Stimulated activated CD4-positive, alpha-beta T cell treated with anti-CD3 and anti-CD28 coated beads, TNF-alpha, amount 100 ng/mL, for 1 hour (primary cell): ENCODE measurements at regions not wholly inside any gene's neighbourhood (a gene's known extent, or its start where the extent isn't known, plus 50 kb on each side); places are given as distances from the start of the nearest gene placed in this dataset.
"Not testable (repeated sequence)": the region's sequence is repeated elsewhere in the genome, so short reads cannot be mapped to it uniquely, and the experiment has no call there.

Experiments
- DNase-seq, 3 donors: peaks; one replicate each; pipeline ENCODE4 v3.0.0-alpha.2; 2020; ENCODE audit warnings: low read depth in 3 of 3, low spot score in 1 of 3

- not testable (repeated sequence) for DNase-seq
Observed at GRCh38 chr20:29516847-29517246, 1740.6 kb upstream of the DEFB115 start.

- not testable (repeated sequence) for DNase-seq
Observed at GRCh38 chr20:29519610-29520241, 1737.7 kb upstream of the DEFB115 start.

GRCh38 chr20:29533566-29534177 lies 1723.8 kb upstream of the DEFB115 start:
- not testable (repeated sequence) for DNase-seq

- DNase-seq, result not testable (repeated sequence)
Observed at GRCh38 chr20:29566901-29567635, 1690.4 kb upstream of the DEFB115 start.

- DNase-seq, result not testable (repeated sequence)
Observed at GRCh38 chr20:29567671-29568070, 1689.8 kb upstream of the DEFB115 start.

- DNase-seq, result not testable (repeated sequence)
Observed at GRCh38 chr20:29570126-29570525, 1687.3 kb upstream of the DEFB115 start.

- not testable (repeated sequence) for DNase-seq
Observed at GRCh38 chr20:29589530-29589929, 1667.9 kb upstream of the DEFB115 start.

- DNase-seq, result not testable (repeated sequence)
Observed at GRCh38 chr20:29604163-29604562, 1653.3 kb upstream of the DEFB115 start.

- not testable (repeated sequence) for DNase-seq
Observed at GRCh38 chr20:29606171-29606570, 1651.3 kb upstream of the DEFB115 start.

GRCh38 chr20:29629395-29629794 lies 1628.1 kb upstream of the DEFB115 start:
- DNase-seq, result not testable (repeated sequence)
